Mucosa of stomach (tissue), 1 donor: ENCODE measurements at regions not wholly inside any gene's neighbourhood (a gene's known extent, or its start where the extent isn't known, plus 50 kb on each side); places are given as distances from the start of the nearest gene placed in this dataset.

Experiments used
- H3K27me3 ChIP-seq: one replicate; pipeline ENCODE4 v1.7.0; 2013; ENCODE audit warnings: mild to moderate bottlenecking, low read length; ENCODE audit not compliant: control insufficient read depth, insufficient read depth
- H3K36me3 ChIP-seq: one replicate; pipeline ENCODE4 v1.7.0; 2013; ENCODE audit warnings: low read length; ENCODE audit not compliant: control insufficient read depth, insufficient read depth
- H3K4me1 ChIP-seq: one replicate; pipeline ENCODE4 v1.7.0; 2013; ENCODE audit warnings: mild to moderate bottlenecking, low read length; ENCODE audit not compliant: control insufficient read depth, insufficient read depth
- H3K4me3 ChIP-seq: one replicate; pipeline ENCODE4 v1.7.0; 2013; ENCODE audit warnings: low read length
- H3K9ac ChIP-seq: one replicate; pipeline ENCODE4 v1.7.0; 2013; ENCODE audit warnings: mild to moderate bottlenecking, low read length, moderate library complexity
- H3K9me3 ChIP-seq: one replicate; pipeline ENCODE4 v1.7.0; 2013; ENCODE audit warnings: mild to moderate bottlenecking, low read length, moderate library complexity; ENCODE audit not compliant: control insufficient read depth
- donor health status: Pancreatic carcinoma.

DNA sequence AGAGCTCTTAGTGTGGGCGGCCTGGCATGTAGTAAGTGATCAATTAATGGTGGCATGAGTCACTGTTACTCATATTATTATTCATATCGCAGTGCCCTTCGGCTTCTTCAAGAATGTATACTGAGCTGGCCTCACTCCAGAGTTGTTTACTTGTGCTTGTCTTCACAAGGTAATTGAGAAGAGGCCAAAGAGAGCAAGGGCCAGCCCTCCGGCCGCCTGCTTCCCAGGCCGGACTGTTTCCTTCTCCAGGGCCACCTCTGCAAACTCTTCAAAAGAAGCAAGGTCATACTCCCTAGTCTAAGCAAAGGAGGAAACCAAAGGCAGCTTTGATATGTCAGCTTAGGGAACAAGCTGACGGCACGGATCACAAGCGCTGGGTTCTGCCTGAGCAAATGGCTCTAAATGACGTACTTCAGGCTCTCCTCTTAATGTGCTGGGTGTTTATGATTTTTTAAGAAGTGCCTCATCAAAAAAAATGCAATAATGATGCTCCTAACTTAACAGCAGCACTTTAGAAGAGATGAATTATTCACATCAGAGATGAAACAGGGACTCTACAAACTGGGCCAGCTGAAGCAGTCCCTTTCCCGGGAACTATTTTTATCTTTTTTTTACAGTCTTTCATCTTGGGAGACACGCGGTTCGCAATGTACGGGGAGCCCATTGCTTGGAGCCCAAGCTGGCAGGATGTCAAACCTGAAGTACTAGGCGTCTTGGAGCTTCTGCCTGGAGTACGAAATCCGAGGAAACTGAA is 65.6 kb upstream of the DLK1 start:
- no peak overlapping the region for H3K4me3 ChIP-seq
- H3K27me3 ChIP-seq, result peaks cover 10% of the 10 kb centered on the region
- H3K9ac ChIP-seq, result no peak overlapping the region
- H3K9me3 ChIP-seq, result no peaks in the 10 kb centered on the region
- H3K36me3 ChIP-seq, result no peaks in the 10 kb centered on the region
- H3K4me1 ChIP-seq, result peaks cover 9% of the 10 kb centered on the region

DNA sequence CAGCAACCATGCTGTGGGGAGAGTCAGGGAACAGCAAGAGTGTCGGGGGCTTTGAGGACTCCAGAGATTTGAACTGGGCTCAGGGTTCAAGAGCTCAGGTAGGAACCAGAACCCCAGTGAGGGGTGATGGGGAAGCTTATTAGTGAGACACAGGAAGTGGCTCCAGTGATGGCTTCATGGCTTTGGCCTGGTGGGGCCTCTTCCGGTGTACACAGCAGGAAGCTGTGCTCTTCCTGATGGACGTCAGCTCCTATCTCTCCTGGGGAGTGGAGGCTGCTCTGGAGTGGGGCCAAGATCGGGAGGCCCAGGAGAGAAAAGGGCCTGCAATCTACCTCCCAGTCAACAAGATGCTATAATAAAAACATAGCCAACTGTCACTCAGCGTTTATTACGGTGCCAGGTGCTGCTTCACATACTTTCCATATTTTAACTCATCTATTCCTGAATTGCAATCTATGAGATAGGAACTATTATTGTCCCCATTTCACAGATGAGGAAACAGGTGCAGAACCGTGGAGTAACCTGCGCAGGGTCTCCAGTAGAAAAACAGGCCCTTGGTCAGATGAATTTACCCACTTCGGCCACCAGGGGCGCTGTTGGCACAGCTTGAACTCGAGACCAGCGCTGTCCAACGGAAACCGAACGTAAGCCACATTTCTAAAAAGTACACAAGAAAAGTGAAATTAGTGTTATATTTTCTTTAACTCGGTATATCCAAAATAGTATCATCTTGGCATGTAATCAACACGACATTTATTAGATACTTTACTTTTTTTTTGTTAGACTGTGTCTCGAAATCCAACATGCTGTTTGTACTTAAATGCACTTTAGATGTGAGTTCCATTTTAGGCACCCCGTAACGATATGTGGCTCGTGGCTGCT is 63.6 kb upstream of the DLK1 start:
- Histone ChIP-seq H3K27me3 (peaks cover 16% of the 10 kb centered on the region), H3K36me3 (no peaks in the 10 kb centered on the region), H3K9me3 (no peaks in the 10 kb centered on the region), H3K9ac (no peak overlapping the region), H3K4me3 (no peak overlapping the region), H3K4me1 (peaks cover 12% of the 10 kb centered on the region)

DNA sequence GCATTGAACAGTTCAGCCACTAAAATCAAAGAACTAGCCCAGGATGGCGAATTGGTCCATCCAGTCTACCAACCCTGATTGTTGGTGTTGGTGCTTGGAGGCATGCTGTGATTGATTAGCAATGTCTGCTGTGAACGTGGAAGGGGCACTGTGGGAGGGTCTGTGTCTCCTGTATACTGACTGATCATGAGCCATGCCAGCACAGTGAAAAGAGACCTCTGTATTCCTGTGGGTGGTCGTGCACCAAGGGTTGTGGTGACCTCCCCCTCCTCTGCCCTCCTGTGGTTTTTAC is 63.0 kb upstream of the DLK1 start:
- Histone ChIP-seq H3K4me1 (peaks cover 18% of the 10 kb centered on the region), H3K36me3 (no peaks in the 10 kb centered on the region), H3K9ac (no peak overlapping the region), H3K4me3 (no peak overlapping the region), H3K27me3 (peaks cover 16% of the 10 kb centered on the region), H3K9me3 (no peaks in the 10 kb centered on the region)

DNA sequence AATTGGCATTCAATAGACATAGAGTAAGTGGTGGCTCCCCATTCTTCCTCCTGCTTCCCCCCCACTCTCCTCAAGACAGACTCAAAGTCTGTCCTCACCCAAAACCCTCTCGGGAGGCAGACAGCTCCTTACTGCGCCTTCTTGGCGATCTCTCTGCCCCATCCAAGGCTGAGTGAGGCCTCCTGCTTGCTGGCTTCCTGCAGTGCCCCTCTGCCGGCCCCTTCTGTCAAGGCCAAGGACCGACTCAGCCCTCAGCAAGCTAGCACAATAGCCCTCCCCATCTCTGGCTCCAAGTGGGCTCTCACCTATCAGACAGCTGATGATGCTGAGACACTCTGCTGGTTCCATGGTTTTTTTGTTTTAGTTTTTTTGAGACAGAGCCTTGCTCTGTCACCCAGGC is 62.5 kb upstream of the DLK1 start:
- Histone ChIP-seq H3K9ac (no peak overlapping the region), H3K4me1 (peaks cover 23% of the 10 kb centered on the region), H3K36me3 (no peaks in the 10 kb centered on the region)

DNA sequence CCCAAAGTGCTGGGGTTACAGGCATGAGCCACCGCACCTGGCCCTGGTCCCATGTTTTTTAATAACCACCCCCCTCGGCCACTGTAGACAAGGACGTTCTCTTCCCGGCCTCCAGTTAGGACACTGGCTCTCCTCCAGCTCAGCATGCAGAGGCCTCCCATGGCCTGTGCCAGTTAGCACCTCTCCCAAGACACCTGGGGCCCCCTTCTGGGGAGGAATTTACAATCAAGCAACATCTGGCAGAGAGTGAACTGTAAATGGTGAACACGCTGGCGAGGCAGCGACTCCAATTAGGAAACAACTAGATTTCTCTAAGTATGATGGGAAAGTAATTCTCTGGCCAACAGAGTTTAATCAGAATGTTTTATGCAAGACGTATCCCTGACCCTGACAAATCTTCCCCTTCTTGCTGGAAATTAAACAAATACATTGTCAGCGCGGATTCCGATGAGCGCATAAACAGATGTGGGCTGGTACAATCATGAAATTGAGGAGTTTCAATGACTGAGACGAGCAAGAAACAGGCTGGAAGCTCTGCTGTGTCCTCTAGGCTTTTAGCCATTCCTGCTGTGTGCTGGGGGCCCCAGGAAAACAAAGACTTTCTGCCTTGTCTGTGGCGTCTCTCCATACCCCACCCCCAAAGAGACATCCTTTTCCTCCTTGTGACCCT is 61.7 kb upstream of the DLK1 start:
- Histone ChIP-seq H3K4me3 (no peak overlapping the region), H3K27me3 (peaks cover 16% of the 10 kb centered on the region), H3K4me1 (peaks cover 31% of the 10 kb centered on the region)

More for the DNA sequence above, 62.5 kb upstream of the DLK1 start:
- no peak overlapping the region for H3K4me3 ChIP-seq
- peaks cover 16% of the 10 kb centered on the region for H3K27me3 ChIP-seq
- H3K9me3 ChIP-seq, result no peaks in the 10 kb centered on the region

DNA sequence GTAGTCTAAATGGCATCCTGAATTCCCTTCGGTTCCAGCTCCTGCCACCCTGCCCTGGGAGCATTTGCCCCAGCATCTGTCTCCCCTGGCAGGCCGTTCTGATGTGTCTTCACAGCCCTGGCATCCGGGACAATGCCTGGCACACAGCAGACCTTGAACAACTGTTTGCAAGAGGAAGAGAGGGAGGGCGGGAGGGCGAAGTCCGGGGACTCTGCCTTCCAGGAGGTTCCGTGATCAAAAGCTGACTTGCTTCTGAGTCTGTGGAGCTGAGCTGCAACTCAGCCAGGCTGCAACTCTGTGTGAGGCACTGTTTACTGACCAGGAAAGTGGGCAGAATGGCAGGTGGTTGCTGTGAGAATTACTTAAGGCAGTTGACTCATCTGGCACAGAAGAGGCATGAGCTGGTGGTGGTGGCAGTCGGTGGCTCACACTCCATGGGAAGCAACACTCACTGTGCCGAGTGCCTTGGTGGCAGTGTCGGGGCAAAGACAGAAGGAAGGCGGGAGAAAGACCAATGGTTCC is 61.1 kb upstream of the DLK1 start:
- Histone ChIP-seq H3K36me3 (no peaks in the 10 kb centered on the region), H3K9ac (no peak overlapping the region), H3K9me3 (no peaks in the 10 kb centered on the region), H3K4me1 (peaks cover 37% of the 10 kb centered on the region), H3K27me3 (peaks cover 16% of the 10 kb centered on the region), H3K4me3 (no peak overlapping the region)

More for the DNA sequence above, 61.7 kb upstream of the DLK1 start:
- H3K9ac ChIP-seq, result no peak overlapping the region
- no peaks in the 10 kb centered on the region for H3K9me3 ChIP-seq
- H3K36me3 ChIP-seq, result no peaks in the 10 kb centered on the region

DNA sequence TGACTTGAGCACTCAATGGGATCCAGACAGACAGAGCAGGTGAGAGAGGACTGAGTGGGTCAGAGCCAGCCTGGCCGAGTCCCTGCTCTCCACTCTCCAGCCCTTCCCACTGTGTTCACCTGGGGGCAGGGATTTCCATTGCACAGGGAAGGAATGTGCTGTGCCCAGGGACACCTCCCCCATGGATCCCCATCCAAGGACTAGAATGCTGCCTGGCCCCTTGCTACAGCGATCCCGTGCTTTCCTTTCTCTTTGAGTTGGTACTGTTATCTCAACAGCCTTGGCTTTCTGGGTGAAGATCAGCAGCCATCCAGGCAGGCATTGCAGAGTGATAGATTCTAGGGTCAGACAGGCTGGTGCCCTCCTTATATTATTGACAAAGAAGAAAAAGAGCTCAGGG is 60.3 kb upstream of the DLK1 start:
- no peaks in the 10 kb centered on the region for H3K36me3 ChIP-seq
- no peak overlapping the region for H3K4me3 ChIP-seq
- peaks cover 23% of the 10 kb centered on the region for H3K27me3 ChIP-seq
- no peaks in the 10 kb centered on the region for H3K9me3 ChIP-seq
- H3K9ac ChIP-seq, result no peak overlapping the region
- H3K4me1 ChIP-seq, result peaks cover 38% of the 10 kb centered on the region

DNA sequence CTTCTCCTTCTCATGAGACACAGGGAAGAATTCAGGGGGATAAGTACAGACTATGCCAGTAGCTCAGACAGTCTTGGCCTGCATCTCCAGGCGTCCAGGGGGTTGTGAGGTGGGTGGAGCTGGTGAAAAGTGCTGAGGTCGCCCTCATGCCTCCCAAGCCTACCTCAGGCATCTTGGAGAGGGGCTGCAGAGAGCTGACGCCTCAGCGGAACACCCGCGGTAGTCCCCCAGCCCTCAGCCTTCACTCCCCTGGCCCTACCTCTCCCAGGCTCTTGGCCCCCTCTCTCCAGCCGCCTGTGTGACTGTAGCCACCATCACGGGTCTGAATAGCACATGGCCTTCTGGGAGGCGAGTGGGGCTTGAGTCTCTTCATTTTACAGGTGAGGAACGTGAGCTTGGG is 59.8 kb upstream of the DLK1 start:
- Histone ChIP-seq H3K4me3 (no peak overlapping the region), H3K4me1 (peaks cover 38% of the 10 kb centered on the region), H3K9me3 (no peaks in the 10 kb centered on the region), H3K36me3 (no peaks in the 10 kb centered on the region), H3K27me3 (peaks cover 27% of the 10 kb centered on the region), H3K9ac (no peak overlapping the region)

DNA sequence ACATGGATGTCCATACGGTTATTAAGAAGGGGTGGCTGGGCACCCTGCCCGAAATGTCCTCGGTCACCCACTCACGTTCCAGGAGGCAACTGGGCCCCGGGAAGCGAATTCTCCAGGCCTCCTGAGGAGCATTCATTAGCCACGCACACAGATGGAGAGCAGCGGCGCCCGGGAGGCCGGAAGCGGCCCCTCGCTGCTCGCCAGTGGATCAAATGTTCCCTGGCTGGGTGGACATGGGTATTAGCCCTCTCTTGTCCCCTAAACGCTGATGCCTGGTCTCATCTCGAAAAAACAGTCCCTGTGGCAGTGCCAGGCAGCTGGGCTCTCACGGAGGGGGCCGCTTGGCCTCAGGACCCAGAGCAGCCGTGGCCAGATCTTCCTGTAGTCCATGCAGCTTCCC is 59.0 kb upstream of the DLK1 start:
- Histone ChIP-seq H3K9me3 (no peaks in the 10 kb centered on the region), H3K4me1 (peaks cover 46% of the 10 kb centered on the region), H3K4me3 (no peak overlapping the region), H3K9ac (no peak overlapping the region), H3K27me3 (peaks cover 35% of the 10 kb centered on the region), H3K36me3 (no peaks in the 10 kb centered on the region)

DNA sequence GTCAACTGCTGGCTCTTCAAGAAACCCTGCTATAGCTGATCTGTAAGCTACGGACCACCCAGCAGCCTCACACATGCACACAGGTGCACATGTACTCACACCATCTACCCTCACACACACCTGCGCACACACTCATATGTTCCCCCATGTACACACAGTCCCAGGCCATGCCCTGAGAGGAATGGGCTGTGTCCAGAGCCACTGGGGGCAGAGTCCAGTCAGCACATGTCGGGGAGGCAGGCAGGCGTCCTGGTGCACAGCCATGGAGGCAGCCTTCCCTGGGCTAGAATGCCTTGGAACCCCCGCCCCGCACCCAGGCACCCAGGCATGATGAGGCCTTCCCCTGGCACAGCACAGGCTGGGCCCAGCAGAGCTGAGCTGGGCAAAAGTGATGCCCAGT is 58.3 kb upstream of the DLK1 start:
- Histone ChIP-seq H3K4me1 (peaks cover 53% of the 10 kb centered on the region), H3K27me3 (peaks cover 38% of the 10 kb centered on the region)

DNA sequence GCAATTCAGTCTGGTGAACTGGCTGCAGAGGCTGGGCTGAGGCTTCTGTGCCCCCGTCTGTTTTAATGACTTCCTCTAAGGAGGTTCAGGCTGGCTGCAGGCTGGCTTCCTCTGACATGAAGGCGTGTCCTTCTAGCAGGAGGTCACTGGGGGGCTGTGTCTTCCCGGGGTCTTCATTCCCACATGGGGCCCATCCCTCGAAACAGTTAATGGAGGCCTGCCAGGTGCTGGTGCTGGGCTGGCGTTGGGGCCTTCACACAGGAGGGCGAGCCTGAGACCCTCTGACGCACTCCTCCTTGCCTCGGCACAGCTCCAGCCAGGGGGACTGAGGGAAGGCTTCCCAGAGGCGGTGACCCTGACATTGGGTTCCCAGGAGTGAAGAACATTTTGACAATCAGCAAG is 57.7 kb upstream of the DLK1 start:
- peaks cover 59% of the 10 kb centered on the region for H3K4me1 ChIP-seq
- no peak overlapping the region for H3K9ac ChIP-seq
- H3K36me3 ChIP-seq, result no peaks in the 10 kb centered on the region
- H3K9me3 ChIP-seq, result no peaks in the 10 kb centered on the region
- peaks cover 38% of the 10 kb centered on the region for H3K27me3 ChIP-seq
- H3K4me3 ChIP-seq, result no peak overlapping the region

More for the DNA sequence above, 58.3 kb upstream of the DLK1 start:
- no peak overlapping the region for H3K9ac ChIP-seq
- no peaks in the 10 kb centered on the region for H3K36me3 ChIP-seq
- no peaks in the 10 kb centered on the region for H3K9me3 ChIP-seq
- H3K4me3 ChIP-seq, result no peak overlapping the region

DNA sequence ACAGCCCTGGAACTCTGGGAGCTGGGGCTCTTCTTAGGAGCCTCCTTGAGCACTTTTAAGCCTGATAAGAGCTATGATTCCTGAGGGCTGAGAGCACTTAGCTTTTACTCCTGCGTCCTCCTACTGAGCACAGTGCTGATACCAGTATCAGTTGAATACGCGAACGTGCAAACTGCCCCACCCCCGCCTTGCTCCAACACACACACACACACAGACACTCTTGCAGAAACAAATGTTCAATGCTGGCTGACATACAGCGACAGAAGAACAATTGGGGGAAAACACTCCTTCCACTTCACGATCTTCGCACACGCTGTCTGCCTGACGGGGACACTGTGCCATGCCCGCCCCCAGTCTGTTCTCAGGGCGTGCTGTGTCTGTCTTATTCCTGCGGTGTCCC is 57.2 kb upstream of the DLK1 start:
- Histone ChIP-seq H3K4me3 (no peak overlapping the region), H3K27me3 (peaks cover 38% of the 10 kb centered on the region), H3K36me3 (no peaks in the 10 kb centered on the region), H3K9me3 (no peaks in the 10 kb centered on the region), H3K4me1 (peaks cover 59% of the 10 kb centered on the region), H3K9ac (no peak overlapping the region)
